Glutamatergic neuron (in vitro differentiated cells): ENCODE measurements at regions not wholly inside any gene's neighbourhood (a gene's known extent, or its start where the extent isn't known, plus 50 kb on each side); places are given as distances from the start of the nearest gene placed in this dataset.

Experiments used
- DNase-seq: peaks from one replicate; pipeline ENCODE4 v3.0.0; 2022
- H3K27ac Mint-ChIP-seq: one replicate; pipeline ENCODE4 v1.8.0; 2020; ENCODE audit warnings: mild to moderate bottlenecking, mixed read lengths, inconsistent platforms; ENCODE audit not compliant: unreplicated experiment
- H3K27me3 Mint-ChIP-seq: one replicate; pipeline ENCODE4 v1.8.0; 2020; ENCODE audit warnings: mild to moderate bottlenecking, moderate library complexity, mixed read lengths, inconsistent platforms; ENCODE audit not compliant: unreplicated experiment
- H3K36me3 Mint-ChIP-seq: one replicate; pipeline ENCODE4 v1.8.0; 2020; ENCODE audit warnings: mild to moderate bottlenecking, mixed read lengths, inconsistent platforms; ENCODE audit not compliant: unreplicated experiment
- H3K4me1 Mint-ChIP-seq: one replicate; pipeline ENCODE4 v1.8.0; 2020; ENCODE audit warnings: mild to moderate bottlenecking, low read depth, mixed read lengths, inconsistent platforms; ENCODE audit not compliant: unreplicated experiment
- H3K4me3 Mint-ChIP-seq: one replicate; pipeline ENCODE4 v1.8.0; 2020; ENCODE audit warnings: mild to moderate bottlenecking, mixed read lengths, inconsistent platforms; ENCODE audit not compliant: unreplicated experiment
- H3K9me3 Mint-ChIP-seq: one replicate; pipeline ENCODE4 v1.8.0; 2020; ENCODE audit warnings: mild to moderate bottlenecking, moderate library complexity, mixed read lengths, inconsistent platforms; ENCODE audit not compliant: unreplicated experiment
- TF ChIP-seq, protein P1 (sequence below): fragments of 200-600 bp; sonication (generic); IDR thresholded peaks from one replicate; pipeline ENCODE4 v1.5.0; 2021; ENCODE audit not compliant: partially characterized antibody, unreplicated experiment

DNA sequence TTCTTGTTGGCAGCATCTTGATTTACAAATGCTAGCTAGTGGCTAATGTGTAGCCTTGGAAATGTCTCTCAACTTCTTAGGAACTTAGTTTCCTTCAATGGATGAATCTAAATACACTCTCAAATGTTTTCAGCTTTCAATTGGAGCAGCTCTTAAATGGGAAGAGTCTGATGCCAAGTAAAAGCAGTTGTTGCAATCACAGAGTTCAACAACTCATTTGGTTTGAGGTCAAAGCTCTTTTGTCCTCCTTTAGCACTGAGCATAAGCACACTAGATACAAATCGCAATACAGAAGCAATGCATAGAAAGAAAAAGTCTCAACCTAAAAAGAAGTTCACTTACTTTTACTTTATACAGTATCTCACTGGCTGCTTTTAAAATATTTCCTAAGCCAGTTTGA lies 986.1 kb upstream of the FLRT2 start:
- H3K4me3 Mint-ChIP-seq, result no peak overlapping the region
- H3K9me3 Mint-ChIP-seq, result peaks cover 6% of the 10 kb centered on the region
- H3K27me3 Mint-ChIP-seq, result peaks cover 3% of the 10 kb centered on the region
- peaks cover 29% of the 10 kb centered on the region for H3K4me1 Mint-ChIP-seq
- no peaks in the 10 kb centered on the region for H3K36me3 Mint-ChIP-seq
- H3K27ac Mint-ChIP-seq, result peak overlapping the region; percentile 21
- TF ChIP-seq, protein P1, sequence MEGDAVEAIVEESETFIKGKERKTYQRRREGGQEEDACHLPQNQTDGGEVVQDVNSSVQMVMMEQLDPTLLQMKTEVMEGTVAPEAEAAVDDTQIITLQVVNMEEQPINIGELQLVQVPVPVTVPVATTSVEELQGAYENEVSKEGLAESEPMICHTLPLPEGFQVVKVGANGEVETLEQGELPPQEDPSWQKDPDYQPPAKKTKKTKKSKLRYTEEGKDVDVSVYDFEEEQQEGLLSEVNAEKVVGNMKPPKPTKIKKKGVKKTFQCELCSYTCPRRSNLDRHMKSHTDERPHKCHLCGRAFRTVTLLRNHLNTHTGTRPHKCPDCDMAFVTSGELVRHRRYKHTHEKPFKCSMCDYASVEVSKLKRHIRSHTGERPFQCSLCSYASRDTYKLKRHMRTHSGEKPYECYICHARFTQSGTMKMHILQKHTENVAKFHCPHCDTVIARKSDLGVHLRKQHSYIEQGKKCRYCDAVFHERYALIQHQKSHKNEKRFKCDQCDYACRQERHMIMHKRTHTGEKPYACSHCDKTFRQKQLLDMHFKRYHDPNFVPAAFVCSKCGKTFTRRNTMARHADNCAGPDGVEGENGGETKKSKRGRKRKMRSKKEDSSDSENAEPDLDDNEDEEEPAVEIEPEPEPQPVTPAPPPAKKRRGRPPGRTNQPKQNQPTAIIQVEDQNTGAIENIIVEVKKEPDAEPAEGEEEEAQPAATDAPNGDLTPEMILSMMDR, result no peak
- no peak for DNase-seq

DNA sequence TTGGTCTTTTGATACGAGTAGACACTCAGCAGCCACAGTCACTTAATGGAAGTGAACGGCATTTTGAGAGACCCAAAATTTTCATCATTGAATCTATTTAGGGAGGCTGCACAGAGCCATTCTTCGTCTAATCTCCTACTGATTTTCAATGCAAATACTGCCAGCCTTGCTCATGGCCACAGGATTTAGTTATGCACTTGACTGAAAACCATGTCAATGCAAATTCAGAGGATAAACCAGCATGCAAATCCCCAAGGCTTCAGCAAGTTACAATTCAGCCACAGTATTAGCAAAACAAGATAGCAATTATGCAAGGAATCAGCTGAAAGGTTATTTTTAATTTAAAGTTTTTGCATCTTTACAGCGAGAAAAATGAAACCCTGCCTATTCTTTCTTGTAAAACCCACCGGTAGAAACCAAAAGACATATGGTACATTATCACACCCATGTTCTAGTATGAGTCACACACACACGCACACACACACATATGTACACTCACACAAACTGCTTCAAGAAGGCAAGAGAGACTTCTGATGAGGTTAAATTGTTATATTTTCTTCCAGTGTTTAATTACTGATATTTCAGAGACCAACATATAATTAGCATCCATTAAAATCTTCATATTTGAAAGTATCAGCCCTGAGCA lies 985.3 kb upstream of the FLRT2 start:
- TF ChIP-seq, protein P1, result no peak
- no peak overlapping the region for H3K27ac Mint-ChIP-seq
- peaks cover 6% of the 10 kb centered on the region for H3K9me3 Mint-ChIP-seq
- H3K36me3 Mint-ChIP-seq, result no peaks in the 10 kb centered on the region
- H3K27me3 Mint-ChIP-seq, result peaks cover 3% of the 10 kb centered on the region
- H3K4me1 Mint-ChIP-seq, result peaks cover 29% of the 10 kb centered on the region
- DNase-seq, result no peak
- no peak overlapping the region for H3K4me3 Mint-ChIP-seq

DNA sequence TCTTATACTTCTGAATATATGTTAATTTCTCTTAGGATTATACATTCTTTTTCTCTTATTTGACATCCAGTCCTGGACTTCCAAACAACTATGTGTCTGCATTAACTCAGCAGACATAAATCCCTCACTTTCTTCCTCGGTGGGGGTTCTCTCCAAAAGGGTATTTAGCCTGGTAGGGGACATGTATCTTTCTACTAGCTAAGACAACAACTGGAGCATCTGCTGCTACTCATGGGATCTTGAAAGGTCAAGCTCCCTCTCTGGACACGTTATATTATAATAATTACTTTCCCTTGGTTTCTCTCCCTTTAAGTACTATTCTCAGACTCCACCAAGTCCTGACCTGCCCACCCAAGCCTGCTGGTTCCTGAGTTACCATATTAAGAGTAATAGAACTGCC lies 983.7 kb upstream of the FLRT2 start:
- no peak overlapping the region for H3K27ac Mint-ChIP-seq
- TF ChIP-seq, protein P1, result no peak

DNA sequence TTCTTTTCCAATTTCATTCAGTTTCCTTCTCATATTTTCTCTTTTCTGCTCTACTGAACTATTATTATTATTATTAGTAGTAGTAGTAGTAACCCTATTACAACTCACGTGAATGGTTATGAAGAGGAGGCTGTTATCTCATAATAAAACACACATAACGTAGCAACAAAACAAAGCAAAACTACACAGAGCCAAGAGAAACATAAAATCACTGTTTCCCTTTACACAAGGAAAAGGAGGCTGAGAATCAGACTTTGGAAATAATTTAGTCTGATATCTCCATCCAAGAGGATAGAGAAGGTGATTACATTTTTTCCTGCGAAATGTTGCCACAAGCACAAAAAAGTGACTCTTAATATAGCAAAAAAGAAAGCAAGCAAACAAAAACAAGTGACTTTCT lies 975.8 kb upstream of the FLRT2 start:
- no peak overlapping the region for H3K4me3 Mint-ChIP-seq
- H3K36me3 Mint-ChIP-seq, result peaks cover 13% of the 10 kb centered on the region
- TF ChIP-seq, protein P1, result no peak
- no peak for DNase-seq
- peaks cover 5% of the 10 kb centered on the region for H3K4me1 Mint-ChIP-seq
- no peak overlapping the region for H3K27ac Mint-ChIP-seq
- H3K27me3 Mint-ChIP-seq, result peaks cover 2% of the 10 kb centered on the region
- H3K9me3 Mint-ChIP-seq, result peaks cover 2% of the 10 kb centered on the region

More for the DNA sequence above, 983.7 kb upstream of the FLRT2 start:
- Mint-ChIP-seq H3K36me3 (no peaks in the 10 kb centered on the region), H3K4me1 (peaks cover 25% of the 10 kb centered on the region), H3K4me3 (no peak overlapping the region), H3K27me3 (peaks cover 3% of the 10 kb centered on the region), H3K9me3 (peaks cover 6% of the 10 kb centered on the region)
- DNase-seq, result no peak

DNA sequence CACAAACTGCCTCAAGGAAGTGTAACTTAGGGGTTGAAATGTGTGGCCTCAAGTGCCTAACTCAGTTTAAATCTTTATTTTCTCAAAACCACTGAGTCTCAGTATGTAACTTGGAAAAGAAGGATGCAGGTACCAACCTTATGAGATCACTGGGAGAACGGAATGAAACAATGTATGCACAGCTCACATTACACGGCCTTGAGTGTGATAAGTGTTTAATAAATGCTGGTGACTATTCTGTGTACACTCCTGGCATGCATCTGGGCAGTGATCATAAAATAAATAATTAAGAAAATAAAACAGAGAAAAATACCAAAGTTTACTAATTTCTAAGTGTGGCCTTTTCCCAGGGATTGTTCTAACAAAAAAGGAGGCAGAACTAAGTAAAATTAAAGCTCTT lies 974.5 kb upstream of the FLRT2 start:
- TF ChIP-seq, protein P1, result no peak
- DNase-seq, result no peak

More for the DNA sequence above, 974.5 kb upstream of the FLRT2 start:
- Mint-ChIP-seq H3K27me3 (peaks cover 2% of the 10 kb centered on the region), H3K36me3 (peaks cover 13% of the 10 kb centered on the region), H3K4me1 (peaks cover 5% of the 10 kb centered on the region), H3K9me3 (peaks cover 2% of the 10 kb centered on the region), H3K27ac (no peak overlapping the region), H3K4me3 (no peak overlapping the region)
